ENCODE measurements at regions not wholly inside any gene's neighbourhood (a gene's known extent, or its start where the extent isn't known, plus 50 kb on each side); places are given as distances from the start of the nearest gene placed in this dataset.

DNA sequence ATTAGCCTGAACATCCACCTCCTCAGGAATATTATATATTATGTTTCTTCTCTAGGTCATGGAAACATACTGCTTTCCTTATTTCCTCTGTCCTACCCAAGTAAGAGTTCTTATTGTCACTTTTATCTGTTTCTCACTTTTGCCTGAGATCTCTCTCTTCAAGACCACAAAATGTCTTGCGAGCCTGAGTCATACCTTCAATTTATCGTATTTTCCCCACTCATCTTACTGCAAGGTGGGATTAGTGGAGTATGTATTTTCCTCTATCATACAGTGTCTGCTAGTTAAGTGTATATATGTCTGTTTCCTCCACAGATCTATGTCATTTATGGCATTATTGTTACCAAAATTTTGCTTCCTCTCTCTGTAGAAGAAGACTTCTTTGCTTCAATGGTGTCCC is 124.5 kb downstream of the EIF4E start:
- TF ChIP-seq, protein P1, sequence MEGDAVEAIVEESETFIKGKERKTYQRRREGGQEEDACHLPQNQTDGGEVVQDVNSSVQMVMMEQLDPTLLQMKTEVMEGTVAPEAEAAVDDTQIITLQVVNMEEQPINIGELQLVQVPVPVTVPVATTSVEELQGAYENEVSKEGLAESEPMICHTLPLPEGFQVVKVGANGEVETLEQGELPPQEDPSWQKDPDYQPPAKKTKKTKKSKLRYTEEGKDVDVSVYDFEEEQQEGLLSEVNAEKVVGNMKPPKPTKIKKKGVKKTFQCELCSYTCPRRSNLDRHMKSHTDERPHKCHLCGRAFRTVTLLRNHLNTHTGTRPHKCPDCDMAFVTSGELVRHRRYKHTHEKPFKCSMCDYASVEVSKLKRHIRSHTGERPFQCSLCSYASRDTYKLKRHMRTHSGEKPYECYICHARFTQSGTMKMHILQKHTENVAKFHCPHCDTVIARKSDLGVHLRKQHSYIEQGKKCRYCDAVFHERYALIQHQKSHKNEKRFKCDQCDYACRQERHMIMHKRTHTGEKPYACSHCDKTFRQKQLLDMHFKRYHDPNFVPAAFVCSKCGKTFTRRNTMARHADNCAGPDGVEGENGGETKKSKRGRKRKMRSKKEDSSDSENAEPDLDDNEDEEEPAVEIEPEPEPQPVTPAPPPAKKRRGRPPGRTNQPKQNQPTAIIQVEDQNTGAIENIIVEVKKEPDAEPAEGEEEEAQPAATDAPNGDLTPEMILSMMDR (IDR thresholded peaks at IDR 0.05) = no peak
- no peak overlapping the region for H3K27ac ChIP-seq
- no peak overlapping the region for H3K4me3 ChIP-seq
- DNase-seq (ENCODE audit: low spot score in 2 of 2) = no peak
- no peaks in the 10 kb centered on the region for H3K4me1 ChIP-seq
- no peaks in the 10 kb centered on the region for H3K9me3 ChIP-seq
- intact Hi-C loops (cut with DNase I) = no loop called here
- H3K27me3 ChIP-seq = no peaks in the 10 kb centered on the region
- no peaks in the 10 kb centered on the region for H3K36me3 ChIP-seq

DNA sequence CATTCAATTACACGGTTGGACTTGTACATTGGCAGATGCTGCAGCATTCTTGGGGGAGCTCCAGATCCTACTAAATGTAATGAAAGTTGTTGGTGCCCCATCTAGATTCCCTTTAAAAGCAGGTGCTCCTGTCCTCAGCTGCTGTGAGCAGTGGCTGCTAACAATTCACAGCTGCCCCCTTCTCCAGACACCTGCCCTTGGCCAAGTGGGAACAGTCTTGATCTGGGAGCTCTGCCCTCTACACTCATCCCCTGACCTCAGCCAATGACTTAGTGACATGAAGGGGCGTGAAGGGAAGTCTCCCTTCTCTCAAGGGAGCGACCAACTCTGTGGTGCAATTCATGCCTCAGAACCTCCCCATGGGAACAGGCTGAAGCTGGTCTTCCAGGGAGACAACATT is 125.7 kb downstream of the EIF4E start:
- Histone ChIP-seq H3K27me3 (no peaks in the 10 kb centered on the region), H3K4me1 (no peaks in the 10 kb centered on the region)
- TF ChIP-seq, protein P1 (IDR thresholded peaks at IDR 0.05) = no peak

DNA sequence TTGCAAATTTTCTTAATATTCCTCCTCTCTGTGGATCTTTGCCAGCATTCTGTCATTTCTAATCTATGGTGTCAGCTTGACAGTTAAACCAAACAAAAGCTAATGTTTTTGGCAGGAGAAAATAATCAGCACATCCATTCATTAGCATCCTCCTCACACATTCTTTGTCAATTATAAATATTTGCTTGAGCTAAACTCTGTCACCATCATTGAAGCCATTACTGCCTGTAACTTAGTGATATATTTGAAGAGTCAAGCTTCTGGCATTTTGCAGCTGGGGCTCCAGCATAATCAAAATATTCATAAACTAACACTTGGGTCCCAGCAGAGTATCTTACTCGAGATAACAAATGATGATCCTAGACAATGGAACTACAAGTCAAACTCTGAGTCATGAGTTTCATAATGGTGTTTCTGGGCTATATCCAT is 126.1 kb downstream of the EIF4E start:
- Histone ChIP-seq H3K27ac (no peak overlapping the region), H3K4me1 (no peaks in the 10 kb centered on the region), H3K9me3 (no peaks in the 10 kb centered on the region), H3K4me3 (no peak overlapping the region), H3K36me3 (no peaks in the 10 kb centered on the region), H3K27me3 (no peaks in the 10 kb centered on the region)
- no peak for DNase-seq (ENCODE audit: low spot score in 2 of 2)
- TF ChIP-seq, protein P1 (IDR thresholded peaks at IDR 0.05) = no peak
- intact Hi-C loops (cut with DNase I) = no loop called here

More for the DNA sequence above, 125.7 kb downstream of the EIF4E start:
- Histone ChIP-seq H3K9me3 (no peaks in the 10 kb centered on the region), H3K36me3 (no peaks in the 10 kb centered on the region), H3K4me3 (no peak overlapping the region), H3K27ac (no peak overlapping the region)
- no peak for DNase-seq (ENCODE audit: low spot score in 2 of 2)
- intact Hi-C loops (cut with DNase I) = no loop called here

- intact Hi-C loops (cut with DNase I) = no loop called here
- H3K27ac ChIP-seq = no peak overlapping the region
- H3K27me3 ChIP-seq = no peaks in the 10 kb centered on the region
- TF ChIP-seq, protein P1 (IDR thresholded peaks at IDR 0.05) = no peak
- no peak for DNase-seq (ENCODE audit: low spot score in 2 of 2)
- no peaks in the 10 kb centered on the region for H3K4me1 ChIP-seq
- H3K36me3 ChIP-seq = no peaks in the 10 kb centered on the region
- no peaks in the 10 kb centered on the region for H3K9me3 ChIP-seq
- no peak overlapping the region for H3K4me3 ChIP-seq
Measured at GRCh38 chr4:98801259-98801725, 127.6 kb downstream of the EIF4E start.

- no peaks in the 10 kb centered on the region for H3K27me3 ChIP-seq
- TF ChIP-seq, protein P1 (IDR thresholded peaks at IDR 0.05) = no peak
- H3K36me3 ChIP-seq = no peaks in the 10 kb centered on the region
- no peaks in the 10 kb centered on the region for H3K4me1 ChIP-seq
- no peak for DNase-seq (ENCODE audit: low spot score in 2 of 2)
- no peaks in the 10 kb centered on the region for H3K9me3 ChIP-seq
- no peak overlapping the region for H3K4me3 ChIP-seq
- no peak overlapping the region for H3K27ac ChIP-seq
- intact Hi-C loops (cut with DNase I) = no loop called here
Measured at GRCh38 chr4:98796991-98797390, 131.9 kb downstream of the EIF4E start.
